ENCODE measurements at regions not wholly inside any gene's neighbourhood (a gene's known extent, or its start where the extent isn't known, plus 50 kb on each side); places are given as distances from the start of the nearest gene placed in this dataset.

GRCh38 chr20:39390186-39390585 lies 428.0 kb downstream of the DHX35 start:
- TF ChIP-seq CTCF (IDR thresholded peaks at IDR 0.05), result no peak
- H3K36me3 ChIP-seq (ENCODE audit: low read depth), result no peaks in the 10 kb centered on the region
- no peaks in the 10 kb centered on the region for H3K9me3 ChIP-seq
- no peak overlapping the region for H3K4me3 ChIP-seq
- ATAC-seq (no peak), DNase-seq (no peak)
- no peaks in the 10 kb centered on the region for H3K4me1 ChIP-seq (ENCODE audit: low read depth)
- intact Hi-C loops (cut with DNase I, micrococcal nuclease), result no loop called here

- intact Hi-C loops (cut with DNase I, micrococcal nuclease), result no loop called here
- ATAC-seq (no peak), DNase-seq (no peak)
- TF ChIP-seq CTCF (IDR thresholded peaks at IDR 0.05), result no peak
- H3K9me3 ChIP-seq, result no peaks in the 10 kb centered on the region
- H3K36me3 ChIP-seq (ENCODE audit: low read depth), result no peaks in the 10 kb centered on the region
- no peak overlapping the region for H3K4me3 ChIP-seq
- no peaks in the 10 kb centered on the region for H3K4me1 ChIP-seq (ENCODE audit: low read depth)
Measured at GRCh38 chr20:39381595-39381994, 419.5 kb downstream of the DHX35 start.

GRCh38 chr20:39378776-39379175 lies 416.6 kb downstream of the DHX35 start:
- no peaks in the 10 kb centered on the region for H3K4me1 ChIP-seq (ENCODE audit: low read depth)
- ATAC-seq (no peak), DNase-seq (no peak)
- no peaks in the 10 kb centered on the region for H3K36me3 ChIP-seq (ENCODE audit: low read depth)
- H3K9me3 ChIP-seq, result no peaks in the 10 kb centered on the region
- intact Hi-C loops (cut with DNase I, micrococcal nuclease), result no loop called here
- TF ChIP-seq CTCF (IDR thresholded peaks at IDR 0.05), result no peak
- no peak overlapping the region for H3K4me3 ChIP-seq

GRCh38 chr20:39376788-39377187 lies 414.6 kb downstream of the DHX35 start:
- H3K36me3 ChIP-seq (ENCODE audit: low read depth), result no peaks in the 10 kb centered on the region
- no peak overlapping the region for H3K4me3 ChIP-seq
- intact Hi-C loops (cut with DNase I, micrococcal nuclease), result no loop called here
- DNase-seq (no peak), ATAC-seq (no peak)
- H3K4me1 ChIP-seq (ENCODE audit: low read depth), result no peaks in the 10 kb centered on the region
- no peaks in the 10 kb centered on the region for H3K9me3 ChIP-seq
- TF ChIP-seq CTCF (IDR thresholded peaks at IDR 0.05), result no peak

GRCh38 chr20:39364320-39364719 lies 402.2 kb downstream of the DHX35 start:
- H3K4me1 ChIP-seq (ENCODE audit: low read depth), result no peaks in the 10 kb centered on the region
- DNase-seq (no peak), ATAC-seq (no peak)
- no peak overlapping the region for H3K4me3 ChIP-seq
- H3K36me3 ChIP-seq (ENCODE audit: low read depth), result no peaks in the 10 kb centered on the region
- TF ChIP-seq CTCF (IDR thresholded peaks at IDR 0.05), result no peak
- no peaks in the 10 kb centered on the region for H3K9me3 ChIP-seq
- intact Hi-C loops (cut with DNase I, micrococcal nuclease), result no loop called here

GRCh38 chr20:39359981-39360620 lies 398.0 kb downstream of the DHX35 start:
- ATAC-seq, result no peak
- H3K4me1 ChIP-seq (ENCODE audit: low read depth), result no peaks in the 10 kb centered on the region

More at GRCh38 chr20:39359981-39360620, 398.0 kb downstream of the DHX35 start:
- Histone ChIP-seq H3K36me3 (ENCODE audit: low read depth) (no peaks in the 10 kb centered on the region), H3K4me3 (no peak overlapping the region), H3K9me3 (no peaks in the 10 kb centered on the region)
- DNase-seq, result no peak
- intact Hi-C loops (cut with DNase I, micrococcal nuclease), result no loop called here
- TF ChIP-seq CTCF (IDR thresholded peaks at IDR 0.05), result no peak
